ENCODE measurements at regions not wholly inside any gene's neighbourhood (a gene's known extent, or its start where the extent isn't known, plus 50 kb on each side); places are given as distances from the start of the nearest gene placed in this dataset.

GRCh38 chr2:71944183-71944550 lies 203.5 kb downstream of the CYP26B1 start:
- TF ChIP-seq GATA3 (IDR thresholded peaks at IDR 0.05; ENCODE audit: low read depth, low read length) (no peak), GATA2 (IDR thresholded peaks at IDR 0.05; ENCODE audit: low read depth, low read length) (no peak)
